Small intestine (tissue), 7 donors: ENCODE measurements at regions not wholly inside any gene's neighbourhood (a gene's known extent, or its start where the extent isn't known, plus 50 kb on each side); places are given as distances from the start of the nearest gene placed in this dataset.

Experiments
- DNase-seq, 2 donors: peaks; one replicate each; pipeline versions ENCODE4 v3.0.0 to v3.0.0-alpha.2; 2013
- FAIRE-seq: peaks from 2 replicates; lab custom pipeline; 2012; peaks lifted over from hg19 to GRCh38; lab: Jason Lieb, UNC
- H3K27ac ChIP-seq, 3 donors: one replicate each; pipeline ENCODE4 v1.5.1; 2013; ENCODE audit warnings: low read length in 2 of 3, mild to moderate bottlenecking in 2 of 3, control low read depth in 1 of 3, inconsistent platforms in 1 of 3, low read depth in 1 of 3, moderate library complexity in 1 of 3
- H3K27me3 ChIP-seq, 3 donors: one replicate each; pipeline ENCODE4 v1.6.1; 2013; ENCODE audit warnings: low read length in 3 of 3, inconsistent platforms in 1 of 3; ENCODE audit not compliant: control insufficient read depth in 3 of 3, insufficient read depth in 3 of 3
- H3K36me3 ChIP-seq, 3 donors: one replicate each; pipeline ENCODE4 v1.6.1; 2013; ENCODE audit warnings: low read length in 3 of 3, inconsistent platforms in 1 of 3, low read depth in 1 of 3, mild to moderate bottlenecking in 1 of 3, moderate library complexity in 1 of 3; ENCODE audit not compliant: control insufficient read depth in 3 of 3, insufficient read depth in 2 of 3
- H3K4me1 ChIP-seq, 3 donors: one replicate each; pipeline ENCODE4 v1.6.1; 2013; ENCODE audit warnings: low read length in 2 of 3, inconsistent platforms in 1 of 3, low read depth in 1 of 3, mild to moderate bottlenecking in 1 of 3, moderate library complexity in 1 of 3; ENCODE audit not compliant: control insufficient read depth in 3 of 3, insufficient read depth in 2 of 3
- H3K4me3 ChIP-seq, 3 donors: one replicate each; pipeline ENCODE4 v1.5.1; 2013; ENCODE audit warnings: low read length in 3 of 3, control low read depth in 1 of 3, inconsistent platforms in 1 of 3, low read depth in 1 of 3, mild to moderate bottlenecking in 1 of 3, moderate library complexity in 1 of 3
- H3K9me3 ChIP-seq, 2 donors: one replicate each; pipeline ENCODE4 v1.6.1; 2013; ENCODE audit warnings: low read depth in 1 of 2, low read length in 1 of 2; ENCODE audit not compliant: control insufficient read depth in 2 of 2, insufficient read depth in 1 of 2
- WGBS, 3 donors: extraction: QIAGEN DNeasy Blood & Tissue Kit; methylation state at CpG; one replicate each; pipeline ENCODE4 v1.1.7; 2013; 5-methylcytosine and 5-hydroxymethylcytosine counted together
- donor health status: healthy with polysubstance abuse.
- donor health status: control.
- donor health status: control.
- donor health status: Bipolar disorder and iron deficiency.
- donor health status: healthy.

GRCh38 chr9:88026118-88026479, 51.8 kb upstream of the CDK20 start:
- Histone ChIP-seq H3K4me1 (no peaks in the 10 kb centered on the region), H3K27me3 (no peaks in the 10 kb centered on the region), H3K36me3 (no peaks in the 10 kb centered on the region), H3K4me3 (no peak overlapping the region), H3K27ac (no peak overlapping the region), H3K9me3 (no peaks in the 10 kb centered on the region)
- WGBS, 3 donors = 83 to 100% (median 100%) methylated on average over 1 of the region's 1 CpG
- no peak for FAIRE-seq
- no peak for DNase-seq

GRCh38 chr9:88025411-88026117, 51.2 kb upstream of the CDK20 start:
- DNase-seq = no peak
- Histone ChIP-seq H3K4me3 (no peak overlapping the region), H3K9me3 (no peaks in the 10 kb centered on the region), H3K36me3 (no peaks in the 10 kb centered on the region), H3K27ac (no peak overlapping the region), H3K27me3 (no peaks in the 10 kb centered on the region), H3K4me1 (no peaks in the 10 kb centered on the region)
- no peak for FAIRE-seq
- WGBS, 3 donors = 81 to 84% (median 82%) methylated on average over 8 of the region's 8 CpGs

- no peaks in the 10 kb centered on the region for H3K36me3 ChIP-seq
- H3K27me3 ChIP-seq = no peaks in the 10 kb centered on the region
- DNase-seq (no peak), FAIRE-seq (no peak)
- no peaks in the 10 kb centered on the region for H3K4me1 ChIP-seq
- H3K4me3 ChIP-seq = no peak overlapping the region
- no peaks in the 10 kb centered on the region for H3K9me3 ChIP-seq
- WGBS, 3 donors = 74 to 91% (median 87%) methylated on average over 4 of the region's 4 CpGs
- H3K27ac ChIP-seq = no peak overlapping the region
These were observed 50.6 kb upstream of the CDK20 start for GRCh38 chr9:88024896-88025295.
